GM23338 (cell line): ENCODE measurements at regions not wholly inside any gene's neighbourhood (a gene's known extent, or its start where the extent isn't known, plus 50 kb on each side); places are given as distances from the start of the nearest gene placed in this dataset.

Experiments used
- CREB1 ChIP-seq: fragments of 250-450 bp; sonication (Bioruptor Pico); IDR thresholded peaks from 2 replicates; pipeline ENCODE4 v1.5.0; 2020; ENCODE audit warnings: low read depth, mild to moderate bottlenecking, moderate library complexity
- EZH2 ChIP-seq: fragments of 200-600 bp; sonication (generic); IDR thresholded peaks from one replicate; pipeline ENCODE4 v1.8.0; 2017; ENCODE audit warnings: antibody characterized with exemption, mild to moderate bottlenecking, low read depth; ENCODE audit not compliant: unreplicated experiment
- EZH2phosphoT487 ChIP-seq: fragments of 200-600 bp; sonication (generic); IDR thresholded peaks from one replicate; pipeline ENCODE4 v1.8.1; 2018; ENCODE audit warnings: antibody characterized with exemption; ENCODE audit not compliant: unreplicated experiment
- JUNB ChIP-seq: IDR thresholded peaks from one replicate; pipeline ENCODE4 v1.6.1; 2016; ENCODE audit warnings: antibody characterized with exemption; ENCODE audit not compliant: unreplicated experiment
- NANOG ChIP-seq: IDR thresholded peaks from 2 replicates; pipeline ENCODE4 v1.6.1; 2016; ENCODE audit warnings: antibody characterized with exemption, borderline replicate concordance
- POLR2AphosphoS5 ChIP-seq: IDR thresholded peaks from 2 replicates; pipeline ENCODE4 v1.6.1; 2016; ENCODE audit warnings: antibody characterized with exemption, low read depth
- STAT1 ChIP-seq: IDR thresholded peaks from one replicate; pipeline ENCODE4 v1.6.1; 2016; ENCODE audit warnings: antibody characterized with exemption; ENCODE audit not compliant: unreplicated experiment
- ZNF114 ChIP-seq: fragments of 250-450 bp; sonication (Bioruptor Pico); IDR thresholded peaks from 2 replicates; pipeline ENCODE4 v1.5.0; 2020; ENCODE audit warnings: mild to moderate bottlenecking, moderate library complexity
- ZNF331 ChIP-seq: fragments of 250-450 bp; sonication (Bioruptor Pico); IDR thresholded peaks from 2 replicates; pipeline ENCODE4 v1.5.0; 2020; ENCODE audit warnings: low read depth, mild to moderate bottlenecking, moderate library complexity
- TF ChIP-seq, protein P1 (sequence below), 2 experiments: fragments of 200-600 bp in 1 of 2; sonication (generic) in 1 of 2; conservative IDR thresholded peaks; 2 replicates each; pipeline versions ENCODE4 v1.5.1 to v1.6.1; 2016 to 2017; ENCODE audit warnings: antibody characterized with exemption in 2 of 2, low read depth in 2 of 2, mild to moderate bottlenecking in 2 of 2, moderate library complexity in 1 of 2
- TF ChIP-seq, protein P2 (sequence below): IDR thresholded peaks from one replicate; pipeline ENCODE4 v1.6.1; 2018; ENCODE audit warnings: antibody characterized with exemption; ENCODE audit not compliant: unreplicated experiment
- TF ChIP-seq, protein P3 (sequence below): IDR thresholded peaks from 2 replicates; pipeline ENCODE4 v1.6.1; 2016; ENCODE audit warnings: antibody characterized with exemption
- TF ChIP-seq, protein P4 (sequence below): fragments of 250-450 bp; sonication (Bioruptor Pico); IDR thresholded peaks from 2 replicates; pipeline ENCODE4 v1.5.0; 2020; ENCODE audit warnings: mild to moderate bottlenecking, moderate library complexity

DNA sequence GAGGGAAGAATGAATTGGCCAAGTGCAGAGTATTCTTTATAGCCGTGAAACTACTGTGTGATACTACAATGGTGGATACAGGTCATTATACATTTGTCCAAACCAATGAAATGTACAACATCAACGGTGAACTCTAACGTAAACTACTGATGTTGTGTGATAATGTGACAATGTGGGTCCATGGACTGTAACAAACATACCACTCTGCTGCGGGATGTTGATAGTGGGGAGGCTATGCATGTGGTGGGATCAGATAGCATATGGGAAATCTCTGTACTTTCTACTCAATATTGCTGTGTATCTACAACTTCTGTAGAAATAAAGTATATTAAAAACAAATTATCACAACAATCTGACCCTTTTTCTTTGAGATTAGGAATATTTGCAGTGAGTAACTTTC lies 101.1 kb downstream of the TEX13C start:
- TF ChIP-seq, protein P1, sequence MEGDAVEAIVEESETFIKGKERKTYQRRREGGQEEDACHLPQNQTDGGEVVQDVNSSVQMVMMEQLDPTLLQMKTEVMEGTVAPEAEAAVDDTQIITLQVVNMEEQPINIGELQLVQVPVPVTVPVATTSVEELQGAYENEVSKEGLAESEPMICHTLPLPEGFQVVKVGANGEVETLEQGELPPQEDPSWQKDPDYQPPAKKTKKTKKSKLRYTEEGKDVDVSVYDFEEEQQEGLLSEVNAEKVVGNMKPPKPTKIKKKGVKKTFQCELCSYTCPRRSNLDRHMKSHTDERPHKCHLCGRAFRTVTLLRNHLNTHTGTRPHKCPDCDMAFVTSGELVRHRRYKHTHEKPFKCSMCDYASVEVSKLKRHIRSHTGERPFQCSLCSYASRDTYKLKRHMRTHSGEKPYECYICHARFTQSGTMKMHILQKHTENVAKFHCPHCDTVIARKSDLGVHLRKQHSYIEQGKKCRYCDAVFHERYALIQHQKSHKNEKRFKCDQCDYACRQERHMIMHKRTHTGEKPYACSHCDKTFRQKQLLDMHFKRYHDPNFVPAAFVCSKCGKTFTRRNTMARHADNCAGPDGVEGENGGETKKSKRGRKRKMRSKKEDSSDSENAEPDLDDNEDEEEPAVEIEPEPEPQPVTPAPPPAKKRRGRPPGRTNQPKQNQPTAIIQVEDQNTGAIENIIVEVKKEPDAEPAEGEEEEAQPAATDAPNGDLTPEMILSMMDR (conservative IDR thresholded peaks at IDR 0.05; ENCODE audit: low read depth in 2 of 2) = no peak
- TF ChIP-seq EZH2 (no peak), EZH2phosphoT487 (no peak), NANOG (no peak), JUNB (no peak), POLR2AphosphoS5 (no peak), ZNF114 (CRISPR knock-in tag) (no peak), CREB1 (CRISPR knock-in tag) (no peak), ZNF331 (no peak), STAT1 (no peak)
- TF ChIP-seq, protein P2, sequence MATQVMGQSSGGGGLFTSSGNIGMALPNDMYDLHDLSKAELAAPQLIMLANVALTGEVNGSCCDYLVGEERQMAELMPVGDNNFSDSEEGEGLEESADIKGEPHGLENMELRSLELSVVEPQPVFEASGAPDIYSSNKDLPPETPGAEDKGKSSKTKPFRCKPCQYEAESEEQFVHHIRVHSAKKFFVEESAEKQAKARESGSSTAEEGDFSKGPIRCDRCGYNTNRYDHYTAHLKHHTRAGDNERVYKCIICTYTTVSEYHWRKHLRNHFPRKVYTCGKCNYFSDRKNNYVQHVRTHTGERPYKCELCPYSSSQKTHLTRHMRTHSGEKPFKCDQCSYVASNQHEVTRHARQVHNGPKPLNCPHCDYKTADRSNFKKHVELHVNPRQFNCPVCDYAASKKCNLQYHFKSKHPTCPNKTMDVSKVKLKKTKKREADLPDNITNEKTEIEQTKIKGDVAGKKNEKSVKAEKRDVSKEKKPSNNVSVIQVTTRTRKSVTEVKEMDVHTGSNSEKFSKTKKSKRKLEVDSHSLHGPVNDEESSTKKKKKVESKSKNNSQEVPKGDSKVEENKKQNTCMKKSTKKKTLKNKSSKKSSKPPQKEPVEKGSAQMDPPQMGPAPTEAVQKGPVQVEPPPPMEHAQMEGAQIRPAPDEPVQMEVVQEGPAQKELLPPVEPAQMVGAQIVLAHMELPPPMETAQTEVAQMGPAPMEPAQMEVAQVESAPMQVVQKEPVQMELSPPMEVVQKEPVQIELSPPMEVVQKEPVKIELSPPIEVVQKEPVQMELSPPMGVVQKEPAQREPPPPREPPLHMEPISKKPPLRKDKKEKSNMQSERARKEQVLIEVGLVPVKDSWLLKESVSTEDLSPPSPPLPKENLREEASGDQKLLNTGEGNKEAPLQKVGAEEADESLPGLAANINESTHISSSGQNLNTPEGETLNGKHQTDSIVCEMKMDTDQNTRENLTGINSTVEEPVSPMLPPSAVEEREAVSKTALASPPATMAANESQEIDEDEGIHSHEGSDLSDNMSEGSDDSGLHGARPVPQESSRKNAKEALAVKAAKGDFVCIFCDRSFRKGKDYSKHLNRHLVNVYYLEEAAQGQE = no peak
- TF ChIP-seq, protein P3, sequence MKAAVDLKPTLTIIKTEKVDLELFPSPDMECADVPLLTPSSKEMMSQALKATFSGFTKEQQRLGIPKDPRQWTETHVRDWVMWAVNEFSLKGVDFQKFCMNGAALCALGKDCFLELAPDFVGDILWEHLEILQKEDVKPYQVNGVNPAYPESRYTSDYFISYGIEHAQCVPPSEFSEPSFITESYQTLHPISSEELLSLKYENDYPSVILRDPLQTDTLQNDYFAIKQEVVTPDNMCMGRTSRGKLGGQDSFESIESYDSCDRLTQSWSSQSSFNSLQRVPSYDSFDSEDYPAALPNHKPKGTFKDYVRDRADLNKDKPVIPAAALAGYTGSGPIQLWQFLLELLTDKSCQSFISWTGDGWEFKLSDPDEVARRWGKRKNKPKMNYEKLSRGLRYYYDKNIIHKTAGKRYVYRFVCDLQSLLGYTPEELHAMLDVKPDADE = no peak
- TF ChIP-seq, protein P4, sequence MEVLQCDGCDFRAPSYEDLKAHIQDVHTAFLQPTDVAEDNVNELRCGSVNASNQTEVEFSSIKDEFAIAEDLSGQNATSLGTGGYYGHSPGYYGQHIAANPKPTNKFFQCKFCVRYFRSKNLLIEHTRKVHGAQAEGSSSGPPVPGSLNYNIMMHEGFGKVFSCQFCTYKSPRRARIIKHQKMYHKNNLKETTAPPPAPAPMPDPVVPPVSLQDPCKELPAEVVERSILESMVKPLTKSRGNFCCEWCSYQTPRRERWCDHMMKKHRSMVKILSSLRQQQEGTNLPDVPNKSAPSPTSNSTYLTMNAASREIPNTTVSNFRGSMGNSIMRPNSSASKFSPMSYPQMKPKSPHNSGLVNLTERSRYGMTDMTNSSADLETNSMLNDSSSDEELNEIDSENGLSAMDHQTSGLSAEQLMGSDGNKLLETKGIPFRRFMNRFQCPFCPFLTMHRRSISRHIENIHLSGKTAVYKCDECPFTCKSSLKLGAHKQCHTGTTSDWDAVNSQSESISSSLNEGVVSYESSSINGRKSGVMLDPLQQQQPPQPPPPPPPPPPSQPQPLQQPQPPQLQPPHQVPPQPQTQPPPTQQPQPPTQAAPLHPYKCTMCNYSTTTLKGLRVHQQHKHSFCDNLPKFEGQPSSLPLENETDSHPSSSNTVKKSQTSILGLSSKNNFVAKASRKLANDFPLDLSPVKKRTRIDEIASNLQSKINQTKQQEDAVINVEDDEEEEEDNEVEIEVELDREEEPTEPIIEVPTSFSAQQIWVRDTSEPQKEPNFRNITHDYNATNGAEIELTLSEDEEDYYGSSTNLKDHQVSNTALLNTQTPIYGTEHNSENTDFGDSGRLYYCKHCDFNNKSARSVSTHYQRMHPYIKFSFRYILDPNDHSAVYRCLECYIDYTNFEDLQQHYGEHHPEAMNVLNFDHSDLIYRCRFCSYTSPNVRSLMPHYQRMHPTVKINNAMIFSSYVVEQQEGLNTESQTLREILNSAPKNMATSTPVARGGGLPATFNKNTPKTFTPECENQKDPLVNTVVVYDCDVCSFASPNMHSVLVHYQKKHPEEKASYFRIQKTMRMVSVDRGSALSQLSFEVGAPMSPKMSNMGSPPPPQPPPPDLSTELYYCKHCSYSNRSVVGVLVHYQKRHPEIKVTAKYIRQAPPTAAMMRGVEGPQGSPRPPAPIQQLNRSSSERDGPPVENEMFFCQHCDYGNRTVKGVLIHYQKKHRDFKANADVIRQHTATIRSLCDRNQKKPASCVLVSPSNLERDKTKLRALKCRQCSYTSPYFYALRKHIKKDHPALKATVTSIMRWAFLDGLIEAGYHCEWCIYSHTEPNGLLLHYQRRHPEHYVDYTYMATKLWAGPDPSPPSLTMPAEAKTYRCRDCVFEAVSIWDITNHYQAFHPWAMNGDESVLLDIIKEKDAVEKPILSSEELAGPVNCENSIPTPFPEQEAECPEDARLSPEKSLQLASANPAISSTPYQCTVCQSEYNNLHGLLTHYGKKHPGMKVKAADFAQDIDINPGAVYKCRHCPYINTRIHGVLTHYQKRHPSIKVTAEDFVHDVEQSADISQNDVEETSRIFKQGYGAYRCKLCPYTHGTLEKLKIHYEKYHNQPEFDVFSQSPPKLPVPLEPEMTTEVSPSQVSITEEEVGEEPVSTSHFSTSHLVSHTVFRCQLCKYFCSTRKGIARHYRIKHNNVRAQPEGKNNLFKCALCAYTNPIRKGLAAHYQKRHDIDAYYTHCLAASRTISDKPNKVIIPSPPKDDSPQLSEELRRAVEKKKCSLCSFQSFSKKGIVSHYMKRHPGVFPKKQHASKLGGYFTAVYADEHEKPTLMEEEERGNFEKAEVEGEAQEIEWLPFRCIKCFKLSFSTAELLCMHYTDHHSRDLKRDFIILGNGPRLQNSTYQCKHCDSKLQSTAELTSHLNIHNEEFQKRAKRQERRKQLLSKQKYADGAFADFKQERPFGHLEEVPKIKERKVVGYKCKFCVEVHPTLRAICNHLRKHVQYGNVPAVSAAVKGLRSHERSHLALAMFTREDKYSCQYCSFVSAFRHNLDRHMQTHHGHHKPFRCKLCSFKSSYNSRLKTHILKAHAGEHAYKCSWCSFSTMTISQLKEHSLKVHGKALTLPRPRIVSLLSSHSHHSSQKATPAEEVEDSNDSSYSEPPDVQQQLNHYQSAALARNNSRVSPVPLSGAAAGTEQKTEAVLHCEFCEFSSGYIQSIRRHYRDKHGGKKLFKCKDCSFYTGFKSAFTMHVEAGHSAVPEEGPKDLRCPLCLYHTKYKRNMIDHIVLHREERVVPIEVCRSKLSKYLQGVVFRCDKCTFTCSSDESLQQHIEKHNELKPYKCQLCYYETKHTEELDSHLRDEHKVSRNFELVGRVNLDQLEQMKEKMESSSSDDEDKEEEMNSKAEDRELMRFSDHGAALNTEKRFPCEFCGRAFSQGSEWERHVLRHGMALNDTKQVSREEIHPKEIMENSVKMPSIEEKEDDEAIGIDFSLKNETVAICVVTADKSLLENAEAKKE = no peak
